Spinal cord (tissue), 9 donors: ENCODE measurements at regions not wholly inside any gene's neighbourhood (a gene's known extent, or its start where the extent isn't known, plus 50 kb on each side); places are given as distances from the start of the nearest gene placed in this dataset.
"Not testable (repeated sequence)": the region's sequence is repeated elsewhere in the genome, so short reads cannot be mapped to it uniquely, and the experiment has no call there.

Source experiments
- DNase-seq, 6 donors: peaks; one replicate each; pipeline versions ENCODE4 v3.0.0 to v3.0.0-alpha.2; 2013 to 2015; ENCODE audit warnings: low spot score in 6 of 6, low read depth in 4 of 6
- H3K27ac ChIP-seq: one replicate; pipeline ENCODE4 v1.5.1; 2013; ENCODE audit warnings: low read depth, low read length, control low read depth
- H3K27me3 ChIP-seq: one replicate; pipeline ENCODE4 v1.6.1; 2013; ENCODE audit warnings: low read length; ENCODE audit not compliant: control insufficient read depth, insufficient read depth
- H3K36me3 ChIP-seq: one replicate; pipeline ENCODE4 v1.6.1; 2013; ENCODE audit warnings: low read length; ENCODE audit not compliant: control insufficient read depth, insufficient read depth
- H3K4me1 ChIP-seq: one replicate; pipeline ENCODE4 v1.6.1; 2013; ENCODE audit warnings: low read length; ENCODE audit not compliant: control insufficient read depth, insufficient read depth
- H3K4me3 ChIP-seq: one replicate; pipeline ENCODE4 v1.5.1; 2013; ENCODE audit warnings: low read depth, low read length, control low read depth
- H3K9me3 ChIP-seq: one replicate; pipeline ENCODE4 v1.6.1; 2013; ENCODE audit warnings: low read length; ENCODE audit not compliant: control insufficient read depth, insufficient read depth
- WGBS: methylation state at CpG from one replicate; pipeline ENCODE4 v1.1.5; 2013; ENCODE audit warnings: missing lambda C conversion rate; ENCODE audit not compliant: insufficient coverage; 5-methylcytosine and 5-hydroxymethylcytosine counted together
- donor health status: healthy.

DNA sequence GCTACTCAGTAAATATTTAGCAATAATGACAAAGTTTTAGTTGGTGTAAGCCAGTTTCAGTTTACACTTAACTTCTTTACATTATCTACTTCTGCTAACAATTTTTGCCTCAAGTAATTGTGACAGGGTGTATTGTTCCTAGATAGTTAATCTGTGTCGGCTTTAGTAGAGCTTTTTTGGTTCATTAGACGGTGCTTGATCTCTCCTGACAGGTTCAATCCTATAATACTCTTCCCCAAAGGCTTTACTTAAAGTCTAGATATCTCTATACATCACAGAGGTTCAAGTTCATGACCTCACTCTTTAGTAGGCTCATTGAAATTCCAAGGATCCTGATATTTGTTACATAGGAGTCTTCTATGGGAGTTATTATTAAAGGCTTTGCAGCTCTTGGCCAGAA lies 365.6 kb upstream of the DPPA4 start:
- Histone ChIP-seq H3K27ac (no peak overlapping the region), H3K27me3 (no peaks in the 10 kb centered on the region), H3K4me1 (no peaks in the 10 kb centered on the region), H3K36me3 (no peaks in the 10 kb centered on the region), H3K4me3 (no peak overlapping the region), H3K9me3 (no peaks in the 10 kb centered on the region)
- no peak for DNase-seq
- no CpG with 5 or more reads among the region's 2 CpGs for WGBS

DNA sequence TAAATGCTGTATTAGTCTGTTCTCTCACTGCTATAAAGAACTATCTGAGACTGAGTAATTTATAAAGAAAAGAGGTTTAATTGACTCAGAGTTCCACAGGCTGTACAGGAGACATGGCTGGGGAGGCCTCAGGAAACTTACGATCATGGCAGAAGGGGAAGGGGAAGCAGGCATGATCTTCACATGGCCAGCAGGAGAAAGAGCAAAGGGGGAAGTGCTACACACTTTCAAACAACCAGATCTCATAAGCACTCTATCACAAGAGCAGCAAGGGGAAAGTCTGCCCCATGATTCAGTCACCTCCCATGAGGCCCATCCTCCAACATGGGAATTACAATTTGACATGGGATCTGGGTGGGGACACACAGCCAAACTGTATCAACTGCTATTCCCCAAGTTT lies 367.8 kb upstream of the DPPA4 start:
- H3K27me3 ChIP-seq, H3K4me1 ChIP-seq, H3K36me3 ChIP-seq, H3K27ac ChIP-seq, H3K4me3 ChIP-seq, H3K9me3 ChIP-seq, DNase-seq: not testable (repeated sequence)
- no CpG with 5 or more reads among the region's 1 CpG for WGBS

DNA sequence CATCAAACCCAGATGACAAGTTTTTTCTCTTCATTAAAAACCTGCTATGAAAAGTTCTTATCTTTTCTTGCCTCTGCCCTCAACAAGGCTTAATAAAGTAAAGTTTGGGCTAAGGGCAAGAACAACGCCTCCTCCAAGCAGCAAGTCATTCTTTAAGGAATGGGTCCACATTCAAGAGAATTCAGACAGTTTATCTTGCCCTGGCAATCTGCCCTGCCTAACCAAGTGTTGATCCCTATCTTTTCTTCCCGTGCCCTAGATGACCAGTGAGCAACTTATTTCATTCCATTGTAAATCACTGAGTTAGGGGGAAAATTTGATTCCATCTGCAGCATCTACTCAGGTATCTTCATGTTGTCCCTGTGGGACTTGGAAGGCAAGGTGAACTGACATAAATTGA lies 370.3 kb upstream of the DPPA4 start:
- 100% methylated on average over 1 of the region's 2 CpGs for WGBS
- DNase-seq, result no peak
- H3K9me3 ChIP-seq, result no peaks in the 10 kb centered on the region
- H3K27me3 ChIP-seq, result no peaks in the 10 kb centered on the region
- no peak overlapping the region for H3K27ac ChIP-seq
- no peaks in the 10 kb centered on the region for H3K36me3 ChIP-seq
- H3K4me1 ChIP-seq, result no peaks in the 10 kb centered on the region
- H3K4me3 ChIP-seq, result no peak overlapping the region

DNA sequence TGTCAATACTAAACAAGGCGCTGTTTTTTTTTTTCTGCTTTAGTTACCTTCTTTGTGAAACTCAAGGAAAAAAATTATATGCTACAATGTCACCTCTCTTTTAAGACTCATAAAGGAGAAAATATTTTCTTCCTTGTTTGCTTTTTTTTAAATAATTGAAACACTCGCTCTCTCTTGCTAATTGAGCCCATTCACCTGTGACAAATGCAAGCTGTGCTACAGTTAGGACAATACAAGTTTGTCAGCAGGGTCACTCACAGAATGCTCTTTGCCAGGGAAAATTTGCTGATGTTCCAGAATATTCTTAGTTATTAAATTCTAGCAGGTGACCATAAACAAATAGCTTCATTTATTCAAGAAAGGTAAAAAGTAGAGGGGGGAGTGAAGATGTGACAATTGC lies 375.9 kb upstream of the DPPA4 start:
- peak in 1 of 6 donors; percentile 7 for DNase-seq
- no peak overlapping the region for H3K4me3 ChIP-seq
- no peaks in the 10 kb centered on the region for H3K27me3 ChIP-seq
- H3K27ac ChIP-seq, result no peak overlapping the region
- H3K36me3 ChIP-seq, result no peaks in the 10 kb centered on the region
- no peaks in the 10 kb centered on the region for H3K9me3 ChIP-seq
- WGBS, result no CpG with 5 or more reads among the region's 2 CpGs
- H3K4me1 ChIP-seq, result no peaks in the 10 kb centered on the region

DNA sequence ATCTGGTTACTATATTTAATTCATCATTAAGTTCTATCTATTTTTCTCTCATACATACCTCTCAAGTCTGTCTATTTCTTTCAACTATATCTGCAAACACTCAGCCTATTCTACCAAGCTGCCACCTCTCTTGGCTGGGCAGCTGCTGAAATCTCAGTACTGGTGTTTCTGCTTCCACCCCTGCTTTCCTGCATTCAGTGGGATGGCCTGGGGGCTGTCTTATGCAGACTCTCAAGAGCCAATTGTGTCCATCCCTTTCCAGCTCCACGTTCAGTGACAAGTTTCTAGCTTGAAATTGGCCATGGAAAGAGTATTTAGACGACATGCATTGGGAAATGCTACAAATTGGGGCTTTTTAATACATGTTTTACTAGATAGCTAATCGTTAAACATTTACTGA lies 378.4 kb upstream of the DPPA4 start:
- no peak for DNase-seq
- WGBS, result 60% methylated on average over 1 of the region's 3 CpGs

DNA sequence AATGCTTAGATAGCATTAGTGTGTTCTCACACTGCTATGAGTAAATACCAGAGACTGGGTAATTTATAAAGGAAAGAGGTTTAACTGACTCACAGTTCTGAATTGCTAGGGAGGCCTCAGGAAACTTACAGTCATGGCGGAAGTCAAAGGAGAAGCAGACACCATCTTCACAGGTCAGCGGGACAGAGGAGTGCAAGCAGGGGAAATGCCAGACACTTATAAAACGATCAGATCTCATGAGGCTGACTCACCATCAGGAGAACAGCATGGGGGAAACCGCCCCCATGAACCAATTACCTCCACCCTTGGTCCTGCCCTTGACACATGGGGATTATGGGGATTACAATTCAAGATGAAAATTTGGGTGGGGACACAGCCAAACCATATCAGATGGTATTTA lies 381.5 kb upstream of the DPPA4 start:
- no peak for DNase-seq
- H3K36me3 ChIP-seq, result no peaks in the 10 kb centered on the region
- WGBS, result 100% methylated on average over 3 of the region's 4 CpGs

More for the DNA sequence above, 378.4 kb upstream of the DPPA4 start:
- Histone ChIP-seq H3K4me1 (no peaks in the 10 kb centered on the region), H3K4me3 (no peak overlapping the region), H3K9me3 (no peaks in the 10 kb centered on the region), H3K27me3 (no peaks in the 10 kb centered on the region), H3K36me3 (no peaks in the 10 kb centered on the region), H3K27ac (no peak overlapping the region)

DNA sequence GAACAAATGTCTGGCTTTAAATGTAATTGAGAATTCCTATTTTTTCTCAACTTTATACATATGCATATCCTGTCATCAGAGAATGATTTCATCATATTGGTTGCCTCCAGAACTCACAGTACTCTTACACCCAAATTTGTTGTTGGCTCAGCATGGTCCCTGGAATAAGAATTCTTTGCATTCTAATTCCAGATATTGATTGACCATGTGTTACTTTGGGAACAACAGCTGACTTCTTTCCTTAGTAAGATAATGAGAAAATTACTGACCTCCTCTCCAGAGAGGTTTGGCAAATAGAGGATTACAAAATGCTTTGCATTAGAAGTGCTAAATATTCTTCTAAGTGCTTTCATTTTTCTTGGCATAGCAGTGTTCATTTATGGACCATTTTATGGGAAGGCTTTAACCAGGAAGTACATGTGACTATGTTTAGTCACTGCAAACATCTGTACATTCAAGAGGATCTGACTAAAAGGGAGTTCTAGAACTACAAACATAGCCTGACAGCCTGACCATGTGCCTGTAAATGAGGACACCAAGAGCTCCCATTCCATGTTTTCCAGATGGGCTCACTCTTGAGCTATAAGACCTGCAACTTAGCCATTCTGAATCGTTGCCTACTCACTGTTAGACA lies 391.6 kb upstream of the DPPA4 start:
- Histone ChIP-seq H3K27ac (no peak overlapping the region), H3K27me3 (no peaks in the 10 kb centered on the region), H3K36me3 (no peaks in the 10 kb centered on the region), H3K4me3 (no peak overlapping the region), H3K9me3 (no peaks in the 10 kb centered on the region), H3K4me1 (no peaks in the 10 kb centered on the region)
- peak in 1 of 6 donors; percentile 76 for DNase-seq
- WGBS, result 80% methylated on average over 1 of the region's 1 CpG

More for the DNA sequence above, 381.5 kb upstream of the DPPA4 start:
- H3K4me1 ChIP-seq, result no peaks in the 10 kb centered on the region
- no peaks in the 10 kb centered on the region for H3K27me3 ChIP-seq
- no peak overlapping the region for H3K27ac ChIP-seq
- H3K4me3 ChIP-seq, result no peak overlapping the region
- H3K9me3 ChIP-seq, result no peaks in the 10 kb centered on the region

DNA sequence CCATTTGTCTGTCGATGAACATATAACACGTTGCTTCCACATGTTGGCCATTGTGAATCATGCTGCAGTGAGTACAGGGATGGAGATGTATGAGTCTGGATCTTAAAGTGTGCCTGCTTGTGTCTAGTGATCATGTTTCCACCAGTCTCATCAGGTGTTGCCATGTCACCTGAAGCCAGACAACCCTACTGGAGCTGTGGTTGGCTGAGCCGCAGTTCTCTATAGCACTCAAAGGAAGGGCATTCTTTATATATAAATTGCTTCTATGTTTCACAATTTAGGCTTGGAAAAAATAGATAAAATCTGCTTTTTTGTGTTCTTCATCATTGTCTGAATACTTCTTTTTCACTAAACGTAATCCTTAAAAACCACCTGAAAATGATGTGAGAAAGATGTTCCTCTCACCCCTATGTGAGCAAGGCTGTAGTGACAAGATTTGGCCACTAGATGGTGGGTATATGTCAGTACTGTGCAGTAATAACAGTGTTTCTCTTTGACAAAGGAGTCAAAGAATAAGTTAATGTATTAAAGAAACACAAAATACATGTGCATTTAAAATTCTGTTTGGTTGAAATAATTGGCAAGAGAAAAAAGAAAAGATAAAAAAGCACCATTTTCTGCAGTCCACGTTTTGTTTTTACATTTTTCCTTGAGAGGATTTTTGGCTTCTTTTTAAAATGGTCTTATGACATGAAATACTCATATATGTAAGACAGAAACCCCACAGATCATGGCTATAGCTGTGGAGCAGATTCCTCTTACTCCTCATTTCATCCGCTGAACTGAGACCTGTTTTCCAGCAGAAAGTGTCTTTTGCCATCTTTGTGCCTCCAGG lies 394.5 kb upstream of the DPPA4 start:
- Histone ChIP-seq H3K27me3 (no peaks in the 10 kb centered on the region), H3K4me1 (no peaks in the 10 kb centered on the region), H3K36me3 (no peaks in the 10 kb centered on the region), H3K4me3 (no peak overlapping the region), H3K9me3 (no peaks in the 10 kb centered on the region), H3K27ac (no peak overlapping the region)
- WGBS, result no CpG with 5 or more reads among the region's 6 CpGs
- peak in 5 of 6 donors; percentile 5 to 79 (median 32) for DNase-seq

DNA sequence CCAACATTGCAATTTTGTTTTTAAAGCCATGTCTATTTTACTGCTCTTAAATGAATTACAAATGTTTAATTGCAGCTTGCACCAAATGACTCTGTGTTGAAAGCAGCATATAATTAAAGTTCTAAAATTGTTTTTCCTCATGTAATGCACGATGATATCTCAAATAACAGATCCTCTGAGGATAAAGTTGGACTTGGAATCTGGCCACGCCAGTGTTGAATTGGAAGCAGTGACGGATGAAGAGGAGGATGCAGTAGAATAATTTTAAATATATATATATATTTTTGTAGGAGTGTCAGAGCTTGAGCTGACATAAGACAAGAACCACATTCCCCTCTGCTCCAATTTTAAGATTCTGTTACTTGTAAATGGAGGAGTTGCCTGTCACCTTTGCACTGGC lies 406.6 kb upstream of the DPPA4 start:
- H3K36me3 ChIP-seq, result no peaks in the 10 kb centered on the region
- no peaks in the 10 kb centered on the region for H3K27me3 ChIP-seq
- peak in 2 of 6 donors; percentile 40 to 72 for DNase-seq
- WGBS, result no CpG with 5 or more reads among the region's 3 CpGs
- no peak overlapping the region for H3K4me3 ChIP-seq
- no peaks in the 10 kb centered on the region for H3K9me3 ChIP-seq
- H3K27ac ChIP-seq, result no peak overlapping the region
- H3K4me1 ChIP-seq, result no peaks in the 10 kb centered on the region

DNA sequence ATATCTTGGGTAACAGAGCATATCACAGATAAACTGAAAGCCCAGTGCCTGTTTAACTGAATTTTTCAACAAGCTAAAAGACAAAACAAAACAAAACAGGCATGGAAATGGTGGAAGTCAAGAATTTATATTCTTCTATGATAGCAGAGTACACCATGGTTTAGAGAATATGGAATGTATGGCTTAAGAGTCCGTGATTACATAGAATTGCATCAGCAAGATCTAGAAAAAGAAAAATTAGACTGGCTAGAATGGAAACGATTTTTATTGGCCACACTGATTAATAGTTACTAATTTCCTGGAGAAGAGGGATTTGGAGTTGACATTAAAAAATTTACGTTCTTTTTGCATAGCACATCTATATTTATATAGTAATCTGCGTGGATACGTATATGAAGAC lies 435.2 kb upstream of the DPPA4 start:
- Histone ChIP-seq H3K4me1 (no peaks in the 10 kb centered on the region), H3K36me3 (no peaks in the 10 kb centered on the region), H3K4me3 (no peak overlapping the region), H3K27ac (no peak overlapping the region), H3K27me3 (no peaks in the 10 kb centered on the region), H3K9me3 (peaks cover 1% of the 10 kb centered on the region)
- DNase-seq, result no peak
- no CpG with 5 or more reads among the region's 5 CpGs for WGBS
